ENCODE measurements at regions not wholly inside any gene's neighbourhood (a gene's known extent, or its start where the extent isn't known, plus 50 kb on each side); places are given as distances from the start of the nearest gene placed in this dataset.

GRCh38 chr12:76247992-76248391 is 100.2 kb downstream of the BBS10 start:
- intact Hi-C loops (cut with DNase I): no loop called here
- Histone ChIP-seq H3K9me3 (no peaks in the 10 kb centered on the region), H3K36me3 (no peaks in the 10 kb centered on the region), H3K27ac (no peak overlapping the region), H3K4me3 (no peak overlapping the region), H3K9ac (ENCODE audit: low read depth in 2 of 2, low read length in 2 of 2) (no peak overlapping the region), H3K27me3 (no peaks in the 10 kb centered on the region), H3K4me1 (no peaks in the 10 kb centered on the region)
- no peak for DNase-seq
- TF ChIP-seq, protein P1, sequence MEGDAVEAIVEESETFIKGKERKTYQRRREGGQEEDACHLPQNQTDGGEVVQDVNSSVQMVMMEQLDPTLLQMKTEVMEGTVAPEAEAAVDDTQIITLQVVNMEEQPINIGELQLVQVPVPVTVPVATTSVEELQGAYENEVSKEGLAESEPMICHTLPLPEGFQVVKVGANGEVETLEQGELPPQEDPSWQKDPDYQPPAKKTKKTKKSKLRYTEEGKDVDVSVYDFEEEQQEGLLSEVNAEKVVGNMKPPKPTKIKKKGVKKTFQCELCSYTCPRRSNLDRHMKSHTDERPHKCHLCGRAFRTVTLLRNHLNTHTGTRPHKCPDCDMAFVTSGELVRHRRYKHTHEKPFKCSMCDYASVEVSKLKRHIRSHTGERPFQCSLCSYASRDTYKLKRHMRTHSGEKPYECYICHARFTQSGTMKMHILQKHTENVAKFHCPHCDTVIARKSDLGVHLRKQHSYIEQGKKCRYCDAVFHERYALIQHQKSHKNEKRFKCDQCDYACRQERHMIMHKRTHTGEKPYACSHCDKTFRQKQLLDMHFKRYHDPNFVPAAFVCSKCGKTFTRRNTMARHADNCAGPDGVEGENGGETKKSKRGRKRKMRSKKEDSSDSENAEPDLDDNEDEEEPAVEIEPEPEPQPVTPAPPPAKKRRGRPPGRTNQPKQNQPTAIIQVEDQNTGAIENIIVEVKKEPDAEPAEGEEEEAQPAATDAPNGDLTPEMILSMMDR (IDR thresholded peaks at IDR 0.05): no peak

- no peak overlapping the region for H3K9ac ChIP-seq (ENCODE audit: low read depth in 2 of 2, low read length in 2 of 2)
- intact Hi-C loops (cut with DNase I): no loop called here
- H3K4me3 ChIP-seq: no peak overlapping the region
- no peak overlapping the region for H3K27ac ChIP-seq
- H3K36me3 ChIP-seq: no peaks in the 10 kb centered on the region
- H3K9me3 ChIP-seq: no peaks in the 10 kb centered on the region
- no peaks in the 10 kb centered on the region for H3K4me1 ChIP-seq
- no peaks in the 10 kb centered on the region for H3K27me3 ChIP-seq
- TF ChIP-seq, protein P1 (IDR thresholded peaks at IDR 0.05): no peak
- no peak for DNase-seq
These were observed 101.1 kb downstream of the BBS10 start for GRCh38 chr12:76247026-76247646.

DNA sequence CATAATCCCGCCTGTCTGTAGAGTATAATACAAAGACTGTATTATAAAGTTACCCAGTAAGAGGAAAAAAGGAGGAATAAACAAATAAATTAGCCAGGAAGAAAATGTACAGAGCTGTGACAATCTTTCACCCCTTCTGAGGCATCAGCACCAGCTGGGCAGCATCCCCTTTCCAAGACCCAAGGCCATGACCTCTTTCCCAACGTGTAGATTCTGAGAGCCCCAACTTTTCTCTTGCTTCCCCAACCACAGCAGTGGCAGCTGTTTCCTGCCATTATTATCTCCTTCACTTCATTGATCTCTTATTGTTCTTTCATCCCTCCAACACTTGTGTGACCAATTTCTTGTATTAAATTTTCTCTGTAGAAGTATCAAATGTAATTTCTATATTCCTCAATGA is 101.6 kb downstream of the BBS10 start:
- TF ChIP-seq, protein P1 (IDR thresholded peaks at IDR 0.05): no peak
- Histone ChIP-seq H3K36me3 (no peaks in the 10 kb centered on the region), H3K27me3 (no peaks in the 10 kb centered on the region), H3K9ac (ENCODE audit: low read depth in 2 of 2, low read length in 2 of 2) (no peak overlapping the region), H3K9me3 (no peaks in the 10 kb centered on the region), H3K4me3 (no peak overlapping the region), H3K27ac (no peak overlapping the region), H3K4me1 (no peaks in the 10 kb centered on the region)
- no peak for DNase-seq
- intact Hi-C loops (cut with DNase I): no loop called here

DNA sequence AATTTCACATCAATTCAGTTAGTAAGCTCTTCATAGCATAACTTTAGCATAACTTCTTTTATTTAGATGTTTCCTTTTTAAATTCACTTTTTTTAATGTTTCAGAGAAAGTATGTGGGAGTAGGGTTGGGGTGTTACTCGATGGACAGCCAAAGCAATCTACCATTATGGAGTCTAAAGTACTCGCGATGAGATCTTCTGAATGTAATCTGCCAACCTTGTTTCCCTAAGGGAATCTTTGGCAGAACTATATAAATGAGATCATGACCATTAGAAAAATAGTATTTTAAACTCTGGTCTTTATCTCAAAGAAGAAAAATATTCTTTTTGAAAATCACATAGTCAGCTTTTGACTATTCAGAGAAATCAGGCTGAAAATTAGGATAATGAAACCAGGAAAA is 103.9 kb downstream of the BBS10 start:
- H3K9me3 ChIP-seq: no peaks in the 10 kb centered on the region
- intact Hi-C loops (cut with DNase I): no loop called here
- H3K36me3 ChIP-seq: no peaks in the 10 kb centered on the region
- H3K4me3 ChIP-seq: no peak overlapping the region
- no peaks in the 10 kb centered on the region for H3K4me1 ChIP-seq
- no peak overlapping the region for H3K9ac ChIP-seq (ENCODE audit: low read depth in 2 of 2, low read length in 2 of 2)
- no peak overlapping the region for H3K27ac ChIP-seq
- TF ChIP-seq, protein P1 (IDR thresholded peaks at IDR 0.05): no peak
- no peaks in the 10 kb centered on the region for H3K27me3 ChIP-seq
- DNase-seq: no peak

DNA sequence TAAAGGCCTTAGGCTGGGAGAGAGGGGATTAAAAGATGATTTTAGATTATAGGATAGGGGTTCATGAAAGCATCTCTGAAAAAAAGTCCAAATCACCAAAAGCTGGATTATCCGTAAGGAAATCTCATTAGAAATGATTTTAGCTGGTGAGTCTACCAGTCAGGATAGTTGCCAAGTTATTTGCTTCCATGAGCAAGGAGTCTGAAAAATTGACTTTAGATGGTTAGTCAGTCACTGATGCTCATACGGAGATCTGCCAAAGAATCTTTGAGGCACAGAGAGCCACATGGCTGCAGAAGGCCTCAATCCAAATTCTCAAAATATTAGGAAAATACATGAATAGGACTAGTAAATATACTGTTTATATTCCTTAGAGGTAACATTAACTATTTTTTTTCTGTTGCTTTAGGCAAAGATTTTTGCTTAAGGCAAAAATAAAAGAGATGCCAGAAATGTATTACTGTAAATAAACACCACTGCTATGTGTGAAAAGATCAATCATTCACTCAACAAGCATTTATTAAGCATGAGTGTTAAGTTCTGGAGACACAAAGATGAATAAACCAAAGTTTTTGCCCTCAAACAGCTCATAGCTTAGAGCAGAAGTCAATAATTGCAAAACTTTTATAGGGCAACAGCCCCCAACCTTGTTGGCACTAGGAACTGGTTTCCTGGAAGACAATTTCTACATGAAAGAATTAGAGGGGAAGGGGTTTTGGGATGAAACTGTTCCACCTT is 105.2 kb downstream of the BBS10 start:
- TF ChIP-seq, protein P1 (IDR thresholded peaks at IDR 0.05): no peak

More for the DNA sequence above, 105.2 kb downstream of the BBS10 start:
- DNase-seq: no peak
- Histone ChIP-seq H3K27ac (no peak overlapping the region), H3K4me3 (no peak overlapping the region), H3K36me3 (no peaks in the 10 kb centered on the region), H3K9me3 (no peaks in the 10 kb centered on the region), H3K27me3 (no peaks in the 10 kb centered on the region), H3K4me1 (no peaks in the 10 kb centered on the region), H3K9ac (ENCODE audit: low read depth in 2 of 2, low read length in 2 of 2) (no peak overlapping the region)
- intact Hi-C loops (cut with DNase I): no loop called here

All from colonic mucosa (tissue), 4 donors.